Stimulated activated CD4-positive, alpha-beta T cell treated with anti-CD3 and anti-CD28 coated beads, Interleukin-1b, Interleukin-23, amount 100 ng/mL, for 4 hours (primary cell): ENCODE measurements at regions not wholly inside any gene's neighbourhood (a gene's known extent, or its start where the extent isn't known, plus 50 kb on each side); places are given as distances from the start of the nearest gene placed in this dataset.

ENCODE experiments used
- DNase-seq, 2 donors: peaks; one replicate each; pipeline ENCODE4 v3.0.0-alpha.2; 2020; ENCODE audit warnings: low read depth in 2 of 2

DNA sequence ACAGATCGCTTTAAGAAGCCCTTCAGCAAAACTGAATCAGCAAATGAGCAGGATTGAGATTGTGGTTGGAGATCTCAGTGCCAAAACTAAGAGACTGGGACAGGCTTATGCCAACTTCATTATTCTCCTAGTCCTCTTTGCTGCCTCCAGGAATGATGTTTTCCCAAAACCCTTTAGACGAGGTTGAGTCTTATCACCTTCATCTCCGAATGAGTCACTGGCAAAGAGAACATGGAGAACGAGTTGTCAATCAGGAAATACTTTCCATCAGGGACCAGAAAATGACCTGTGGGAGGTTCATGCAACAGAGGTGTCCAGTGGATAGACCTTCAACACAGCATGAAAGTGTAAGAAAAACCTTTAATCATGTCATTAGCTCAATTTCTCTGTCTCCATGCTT, 461.5 kb downstream of the RMST start:
- DNase-seq, result no peak

DNA sequence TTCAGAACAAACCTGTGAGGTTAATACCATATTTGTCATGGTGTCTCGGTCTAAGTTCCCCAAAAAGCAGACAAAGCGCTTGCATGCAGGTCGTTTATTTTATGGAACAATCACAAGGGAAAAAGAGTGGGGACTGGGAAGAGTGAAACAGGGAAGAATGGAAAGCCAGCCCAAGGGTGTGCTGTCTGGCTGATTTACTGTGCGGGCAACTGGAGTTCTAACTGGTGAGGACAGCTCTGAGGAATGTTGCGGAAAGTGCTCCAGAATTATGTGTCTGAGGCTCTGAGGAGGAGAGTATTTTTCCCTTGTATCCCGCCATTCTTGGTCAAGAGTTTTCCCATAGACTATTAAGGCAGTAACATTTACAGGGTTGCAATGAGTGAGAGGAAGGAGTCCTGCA, 465.4 kb downstream of the RMST start:
- DNase-seq, result no peak

DNA sequence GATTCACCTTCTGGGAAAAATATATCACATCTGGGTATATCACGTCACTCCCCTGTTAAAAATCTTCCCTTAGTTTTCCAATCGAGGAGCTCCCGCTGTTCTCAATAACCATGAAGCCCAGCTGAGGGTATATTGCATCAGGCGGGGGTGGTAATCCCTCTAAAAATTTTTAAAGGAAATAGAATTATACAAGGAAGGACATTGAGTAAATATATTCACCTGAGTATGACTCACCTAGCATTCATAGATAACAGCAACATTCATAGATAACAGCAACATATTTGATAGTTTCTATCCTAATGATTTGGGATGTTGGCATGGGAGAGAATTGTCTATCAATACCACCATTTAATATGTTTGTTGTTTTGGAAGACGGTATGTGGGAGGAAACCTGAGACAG, 473.6 kb downstream of the RMST start:
- DNase-seq, result no peak

DNA sequence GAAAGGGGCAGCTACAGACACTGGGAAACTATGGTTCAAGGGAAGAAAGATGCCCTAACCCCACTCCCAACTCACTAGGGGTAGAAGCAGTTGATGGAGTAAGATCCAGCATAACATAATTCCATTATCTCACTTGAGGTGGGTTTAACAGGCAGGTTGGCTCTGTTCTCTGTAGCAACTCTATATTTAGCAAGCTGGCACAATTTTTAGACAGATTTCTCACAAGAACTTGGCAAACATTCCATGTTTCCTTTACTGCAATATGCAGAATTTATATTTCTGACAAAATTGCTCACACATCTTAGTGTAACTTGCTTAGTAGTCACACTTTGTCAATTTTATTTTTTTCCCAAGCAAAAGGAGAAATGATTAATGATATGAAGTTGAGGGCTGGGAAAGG, 475.4 kb downstream of the RMST start:
- no peak for DNase-seq

DNA sequence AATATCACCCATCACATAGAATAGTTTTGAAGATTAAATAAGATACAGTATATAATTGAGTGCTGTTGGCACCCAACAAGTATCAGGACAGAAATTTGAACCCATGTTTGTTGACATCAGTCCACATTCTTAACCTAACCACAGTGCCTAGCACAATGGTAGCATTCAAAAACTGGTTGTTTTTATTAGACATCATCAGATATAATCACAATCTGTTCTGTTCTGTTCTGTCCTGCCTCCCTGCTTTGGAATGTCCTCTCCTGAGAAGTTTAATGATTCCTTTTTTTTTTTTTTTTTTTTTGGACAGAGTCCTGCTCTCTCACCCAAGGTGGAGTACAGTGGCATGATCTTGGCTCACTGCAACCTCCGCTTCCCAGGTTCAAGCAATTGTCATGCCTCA, 476.6 kb downstream of the RMST start:
- no peak for DNase-seq

DNA sequence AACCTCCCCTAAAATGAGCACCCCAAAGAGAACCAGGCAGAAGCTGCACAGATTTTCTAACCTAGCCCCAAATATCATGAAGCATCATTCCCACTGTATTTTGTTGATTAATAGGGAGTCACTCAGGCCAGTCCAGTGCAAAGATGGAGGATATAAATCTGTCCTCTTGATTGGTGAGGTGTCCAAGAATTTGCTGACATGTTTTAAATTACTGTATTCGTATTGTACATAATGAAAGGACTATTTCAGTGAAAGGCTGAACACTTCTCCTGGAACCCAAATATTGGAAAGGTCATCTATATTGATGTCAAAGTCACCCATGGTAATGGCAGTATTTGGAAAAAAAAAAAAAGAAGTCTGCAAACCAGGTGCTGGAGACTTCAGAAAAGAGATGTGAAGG, 477.5 kb downstream of the RMST start:
- no peak for DNase-seq

DNA sequence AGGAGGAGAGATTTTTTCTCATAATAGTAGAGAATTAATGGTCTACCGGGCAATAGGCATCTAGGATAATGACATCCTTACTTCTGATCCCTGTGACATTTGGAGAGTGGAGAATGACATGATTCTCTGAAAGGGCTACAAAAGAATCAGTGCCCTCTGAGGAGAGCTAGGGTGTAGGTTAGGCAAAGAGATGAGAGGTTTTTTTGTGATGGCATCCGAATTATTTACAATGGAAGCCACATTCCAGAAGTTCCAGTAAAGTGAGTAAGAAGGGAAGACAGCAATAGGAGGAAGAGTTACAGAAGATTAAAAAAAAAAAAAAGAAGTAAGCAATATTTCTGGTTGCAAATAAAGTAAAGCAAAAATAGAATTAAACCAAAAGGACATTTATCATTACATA, 478.0 kb downstream of the RMST start:
- DNase-seq, result no peak

DNA sequence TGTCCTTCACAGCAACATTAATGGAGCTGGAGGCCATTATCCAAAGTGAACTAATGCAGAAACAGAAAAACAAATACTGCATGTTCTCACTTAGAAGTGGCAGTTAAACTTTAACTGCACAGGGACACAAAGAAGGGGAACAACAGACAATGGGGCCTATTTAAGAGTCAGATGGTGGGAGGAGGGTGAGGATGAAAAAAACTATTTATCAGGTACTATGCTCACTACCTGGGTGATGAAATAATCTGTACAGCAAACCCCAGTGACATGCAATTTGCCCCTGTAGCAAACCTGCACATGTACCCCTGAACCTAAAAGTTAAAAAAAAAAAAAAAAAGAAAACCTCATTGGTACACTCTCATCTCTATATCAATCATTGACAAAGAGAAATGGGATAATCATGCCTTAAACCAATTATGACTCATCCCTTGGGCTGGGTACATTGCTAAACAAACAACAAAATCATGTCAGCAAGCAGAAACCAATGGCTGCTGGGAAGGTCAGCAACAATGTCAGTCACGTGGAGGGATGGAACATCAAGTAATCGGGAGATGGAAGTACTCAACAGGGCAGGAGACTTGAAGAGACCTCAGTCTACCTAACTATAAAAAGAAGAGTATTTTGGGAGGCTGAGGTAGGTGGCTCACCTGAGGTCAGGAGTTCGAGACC, 479.2 kb downstream of the RMST start:
- DNase-seq, result no peak

DNA sequence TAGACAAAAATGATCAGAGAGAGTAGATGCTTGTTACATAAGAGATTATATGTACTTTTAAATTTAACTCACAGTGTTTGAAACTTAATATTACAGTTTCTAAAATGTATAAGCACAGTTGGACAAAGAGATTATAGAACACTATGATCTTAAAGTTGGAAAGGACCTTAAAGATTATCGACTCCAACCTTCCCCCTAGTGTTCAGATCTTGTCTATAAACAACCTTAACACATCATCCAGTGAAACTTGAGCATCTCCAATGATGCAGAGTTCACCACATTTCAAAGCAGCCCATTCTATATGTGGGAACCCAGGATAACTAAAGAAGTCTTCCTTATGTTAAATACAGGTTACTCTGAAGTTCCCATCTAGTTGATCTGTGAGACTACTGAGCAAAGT, 480.8 kb downstream of the RMST start:
- no peak for DNase-seq

DNA sequence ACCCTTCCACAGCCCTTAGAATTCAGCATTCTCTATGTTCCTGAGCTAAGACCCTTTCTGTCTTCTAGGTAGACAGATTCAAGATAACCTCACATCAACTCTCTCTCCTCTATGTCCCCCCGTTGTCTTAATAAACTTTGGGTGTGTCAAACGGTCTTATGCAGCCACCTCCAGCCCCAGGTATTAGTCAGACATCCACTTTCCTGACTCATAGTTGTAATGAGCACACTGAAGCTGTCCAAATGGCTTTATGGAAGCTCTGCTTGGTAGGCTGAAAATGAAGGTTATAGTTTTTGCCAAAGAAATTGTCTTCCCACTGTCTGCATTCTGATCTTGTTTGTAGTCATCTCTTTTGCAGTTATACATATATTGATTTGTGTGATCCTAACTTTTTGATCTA, 482.0 kb downstream of the RMST start:
- no peak for DNase-seq

DNA sequence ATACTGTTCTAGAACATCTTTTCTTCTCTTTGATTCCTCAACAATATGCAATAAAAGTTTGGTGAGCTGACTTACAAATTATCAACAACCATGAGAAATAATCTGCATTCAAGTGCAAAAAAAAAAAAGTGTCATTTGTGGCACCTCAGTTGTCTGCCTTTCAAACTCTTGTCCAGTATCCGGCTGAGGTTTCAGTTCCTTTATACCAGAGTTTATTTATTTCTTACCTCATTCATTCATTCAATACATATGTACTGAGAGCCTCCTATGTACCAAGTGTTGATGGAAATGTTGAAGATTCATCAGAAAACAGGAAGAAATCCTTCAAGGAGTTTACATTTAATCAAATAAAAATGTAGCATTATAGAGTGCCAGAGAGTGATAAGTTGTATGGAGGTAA, 484.1 kb downstream of the RMST start:
- no peak for DNase-seq

DNA sequence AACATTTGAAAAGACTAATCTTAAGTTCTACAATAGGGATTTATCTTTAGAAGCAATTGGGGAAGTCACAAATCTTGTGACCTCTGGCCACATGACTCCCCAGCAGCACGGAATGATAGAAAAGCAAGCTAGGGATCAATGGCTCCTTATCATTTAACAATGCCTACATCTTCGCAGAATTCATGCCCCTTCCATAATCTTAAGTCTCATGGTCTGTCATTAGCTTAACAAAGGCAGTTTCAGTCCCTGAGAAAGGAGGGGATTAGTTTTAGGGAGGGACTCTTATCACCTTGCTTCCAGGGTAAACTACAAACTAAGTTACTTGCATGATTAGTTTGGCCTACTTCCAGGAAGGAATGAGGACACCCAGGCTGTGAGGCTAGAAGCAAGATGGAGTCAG, 486.0 kb downstream of the RMST start:
- DNase-seq, result no peak

DNA sequence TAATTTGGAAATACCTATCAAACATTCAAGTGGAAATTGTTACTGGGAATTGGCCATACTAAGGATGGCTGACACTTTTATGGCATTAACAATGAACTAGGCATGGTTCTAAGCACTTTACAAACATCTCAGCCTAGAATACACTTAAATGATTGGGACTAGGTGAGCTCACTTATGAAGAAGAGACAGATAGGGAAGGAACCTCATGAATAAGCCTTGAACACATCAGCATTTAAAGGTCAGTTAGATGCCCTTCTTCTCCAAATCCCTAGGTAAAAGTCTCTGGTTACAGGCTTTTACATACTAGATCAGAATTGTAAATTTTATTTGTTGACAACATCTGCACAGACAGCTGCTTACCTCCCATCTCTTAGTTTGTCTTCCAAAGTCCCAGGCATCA, 488.6 kb downstream of the RMST start:
- DNase-seq, result no peak

DNA sequence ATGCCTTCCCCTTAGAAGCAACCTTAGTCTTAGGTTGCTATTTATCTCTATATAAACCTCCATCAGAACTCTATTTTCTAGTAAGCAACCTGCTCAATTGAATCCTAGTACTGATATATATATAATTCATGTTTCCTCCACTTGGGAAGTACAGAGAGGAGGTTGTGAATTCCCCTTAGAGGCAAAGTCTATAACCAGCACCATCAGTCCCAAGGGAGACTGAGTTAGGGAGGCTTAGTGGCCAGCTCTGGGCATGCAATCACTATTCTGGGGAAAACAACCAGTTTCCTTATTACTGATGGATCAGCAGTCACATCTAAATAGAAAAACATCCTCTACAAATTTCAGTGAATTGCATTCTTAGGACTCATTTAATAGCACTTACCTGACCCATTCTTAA, 489.1 kb downstream of the RMST start:
- DNase-seq, result no peak

DNA sequence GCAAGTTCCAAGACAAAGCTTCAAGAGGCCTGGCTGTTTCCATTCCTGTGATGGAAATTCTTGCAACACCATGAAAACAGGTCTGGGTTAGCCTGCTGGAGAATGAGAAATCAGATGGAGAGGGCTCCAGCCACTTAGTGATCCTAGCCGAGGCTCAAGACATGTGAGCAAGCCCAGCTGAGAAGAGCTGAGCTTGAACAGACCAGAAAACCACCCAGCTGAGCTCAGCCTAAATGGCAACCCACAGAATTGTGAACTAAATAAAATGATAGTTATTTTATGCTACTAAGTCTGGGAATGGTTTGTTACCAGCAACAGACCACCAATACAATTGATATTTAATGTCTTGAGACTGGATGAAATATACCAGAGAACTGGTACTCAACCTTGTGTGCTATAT, 494.5 kb downstream of the RMST start:
- no peak for DNase-seq

DNA sequence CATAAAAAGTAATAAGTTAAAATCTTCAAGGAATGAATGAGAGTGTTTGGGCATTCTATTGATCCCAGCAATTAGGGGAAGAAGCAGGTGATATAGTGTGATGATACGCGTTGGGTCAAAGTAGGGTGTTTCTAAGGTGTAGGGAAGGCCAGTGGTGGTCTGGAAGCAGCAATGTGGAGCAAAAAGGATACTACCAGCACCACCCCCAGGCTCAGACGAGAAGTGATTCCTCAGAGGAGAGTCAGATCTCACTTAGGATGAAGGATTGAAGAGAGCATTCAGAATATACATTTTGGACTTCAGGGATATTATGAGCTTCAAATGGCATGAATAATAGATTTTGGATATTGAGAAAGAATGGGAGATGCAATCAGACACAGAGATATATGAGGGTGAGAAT, 497.6 kb downstream of the RMST start:
- DNase-seq, result no peak

DNA sequence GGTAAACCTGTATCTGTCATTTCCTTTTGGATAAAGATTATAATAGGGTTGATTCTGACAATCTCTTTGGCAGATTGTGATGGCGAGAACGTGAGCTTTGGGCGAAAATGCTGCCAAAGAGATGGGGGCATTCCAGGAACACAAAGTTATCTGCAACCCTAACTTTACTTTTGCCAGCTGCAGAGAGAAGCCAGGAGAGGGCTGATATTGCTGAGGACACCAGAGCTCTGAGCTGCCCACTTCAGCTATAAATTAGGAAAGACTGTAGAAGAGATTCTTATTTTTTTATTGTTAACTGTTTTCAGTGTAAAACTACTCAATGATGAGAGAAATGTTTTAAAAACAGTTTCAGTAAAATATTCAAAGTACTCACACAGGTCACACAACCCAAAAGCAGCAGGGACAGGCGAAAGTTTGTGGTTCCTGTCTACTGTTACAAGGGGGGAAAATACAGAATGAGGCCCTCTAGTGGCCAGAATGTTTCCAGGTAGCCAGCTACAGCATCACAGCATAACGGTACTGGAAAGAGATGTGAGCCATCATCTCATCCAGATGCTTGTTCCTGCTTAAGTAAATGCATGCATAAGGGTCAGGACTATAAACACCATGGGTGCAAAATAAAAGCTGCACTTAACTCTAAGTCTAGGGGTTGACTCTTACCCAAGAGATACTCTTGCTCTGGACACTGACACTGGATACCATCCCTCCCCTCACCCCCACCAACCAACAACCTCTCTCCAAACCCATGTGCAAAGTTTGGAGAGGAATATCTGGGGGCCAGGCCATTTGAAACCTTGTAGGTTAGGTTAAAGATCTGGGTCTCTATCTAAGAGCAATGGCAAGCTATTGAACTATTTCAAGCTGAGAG, 498.4 kb downstream of the RMST start:
- DNase-seq, result no peak

DNA sequence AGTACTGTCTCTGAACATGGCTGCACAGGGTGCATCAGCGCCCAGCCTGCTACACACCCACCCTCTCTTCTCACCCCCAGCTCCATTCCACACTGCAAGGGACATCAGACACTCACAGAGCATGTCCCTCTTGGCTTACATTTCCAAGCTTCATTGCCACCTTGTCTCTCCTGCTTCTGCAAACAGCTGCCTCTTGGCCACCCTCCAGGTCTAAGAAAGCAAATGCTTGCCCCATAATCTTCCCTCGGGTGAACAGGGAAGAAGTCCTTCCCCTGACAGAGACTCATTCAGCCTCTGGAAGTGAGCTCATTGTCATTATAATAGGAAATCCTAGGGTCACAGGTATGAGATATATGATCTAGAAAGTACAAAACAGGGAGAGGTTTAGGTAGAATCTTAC, 505.2 kb downstream of the RMST start:
- no peak for DNase-seq

DNA sequence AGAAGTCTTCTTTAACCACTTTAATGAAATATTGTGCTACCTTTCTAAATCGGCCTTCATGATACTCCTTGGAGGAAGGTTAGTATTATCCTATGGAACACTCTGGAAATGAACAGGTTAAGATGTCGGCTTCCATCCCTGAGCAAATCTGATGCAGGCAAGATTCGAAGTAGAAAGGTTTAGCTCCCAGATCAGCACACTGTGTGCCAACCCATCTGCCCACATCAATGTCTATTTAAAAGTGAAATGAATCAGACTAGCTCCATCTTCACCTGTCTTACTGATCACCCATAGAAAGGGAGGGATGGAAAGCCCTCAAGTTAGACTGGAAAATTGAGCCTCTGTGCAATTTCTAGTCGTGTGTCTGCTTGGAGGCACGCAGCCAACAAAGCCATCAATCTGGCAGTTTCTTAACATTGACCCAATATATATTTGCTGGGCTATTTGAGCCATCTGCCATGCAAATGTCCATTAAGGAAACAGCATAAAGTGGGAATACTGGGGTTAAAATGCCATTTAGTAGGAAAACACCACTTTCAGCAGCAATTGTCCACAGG, 506.1 kb downstream of the RMST start:
- no peak for DNase-seq

DNA sequence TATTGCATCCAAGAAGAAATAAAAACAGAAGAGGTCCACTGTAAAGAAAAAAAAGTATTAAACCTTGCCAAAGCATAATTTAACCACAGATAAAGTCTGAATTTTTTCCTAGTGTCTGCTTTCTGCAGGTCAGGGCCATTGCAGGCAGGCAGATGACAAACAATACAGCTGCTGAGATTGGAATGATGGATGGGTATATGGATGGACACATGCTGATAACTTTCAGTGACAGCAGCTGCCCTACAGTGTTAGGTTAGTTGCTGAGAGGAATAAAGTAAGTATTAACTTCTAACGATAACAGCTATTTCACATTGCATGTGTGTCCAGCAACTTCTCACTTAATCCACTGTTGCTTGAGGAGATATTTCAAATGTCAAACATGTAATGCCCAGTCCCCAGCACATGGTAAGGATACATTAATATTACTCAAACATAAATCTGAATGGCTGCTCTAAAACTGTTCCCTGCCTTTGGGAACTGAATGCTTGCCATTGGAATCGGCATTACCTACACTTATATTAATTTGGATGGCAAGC, 515.3 kb downstream of the RMST start:
- no peak for DNase-seq

DNA sequence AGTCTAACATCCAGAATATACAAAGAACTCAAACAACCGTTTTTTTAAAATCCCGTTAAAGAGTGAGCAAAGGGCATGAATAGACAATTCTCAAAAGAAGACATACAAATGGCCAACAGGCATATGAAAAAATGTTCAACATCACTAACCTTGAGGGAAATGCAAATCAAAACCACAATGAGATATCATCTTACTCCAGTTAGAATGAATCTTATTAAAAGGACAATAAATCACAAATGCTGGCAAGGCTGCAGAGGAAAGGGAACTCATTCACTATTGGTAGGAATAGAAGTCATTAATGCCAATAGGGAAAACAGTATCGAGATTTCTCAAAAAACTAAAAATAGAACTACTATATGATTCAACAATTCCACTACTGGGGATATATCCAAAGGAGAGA, 520.1 kb downstream of the RMST start:
- DNase-seq, result no peak

DNA sequence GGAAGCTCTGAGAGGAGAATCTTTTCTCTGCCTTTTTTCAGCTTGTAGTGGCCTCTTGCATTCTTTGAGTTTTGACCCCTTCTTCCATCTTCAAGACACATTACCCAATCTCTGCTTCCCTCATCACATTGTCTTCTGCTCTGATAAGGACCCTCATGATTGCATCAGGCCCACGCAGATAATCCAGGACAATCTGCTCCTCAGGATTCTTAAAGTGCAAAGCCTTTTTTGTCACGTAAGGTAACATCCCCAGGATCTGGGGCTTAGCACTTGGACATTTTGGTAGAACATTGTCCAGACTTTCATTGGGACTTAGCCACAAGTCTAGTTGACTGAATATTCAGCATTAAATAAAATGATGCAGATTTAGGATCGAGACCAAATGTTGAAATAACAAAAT, 521.2 kb downstream of the RMST start:
- DNase-seq, result no peak

DNA sequence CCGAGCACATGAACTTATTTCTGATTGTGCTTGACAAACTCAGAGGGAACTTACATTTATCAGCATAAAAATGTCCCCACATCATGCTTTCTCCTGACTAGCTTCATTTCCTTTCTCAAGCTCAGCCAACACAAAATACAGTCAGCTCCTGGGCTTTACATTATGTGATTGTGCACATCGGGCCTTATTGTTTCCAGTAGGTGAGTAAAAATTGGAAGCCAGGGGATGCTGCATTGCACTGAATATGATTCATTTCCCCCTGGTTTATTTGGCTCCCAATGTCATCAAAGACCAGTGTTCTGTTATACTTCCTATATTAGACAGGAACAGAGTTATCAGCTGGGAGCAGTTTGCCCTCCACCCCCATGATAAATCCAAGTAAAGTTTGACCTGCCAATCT, 521.8 kb downstream of the RMST start:
- DNase-seq, result no peak
